B cell (primary cell): ENCODE measurements at regions not wholly inside any gene's neighbourhood (a gene's known extent, or its start where the extent isn't known, plus 50 kb on each side); places are given as distances from the start of the nearest gene placed in this dataset.
"Not testable (repeated sequence)": the region's sequence is repeated elsewhere in the genome, so short reads cannot be mapped to it uniquely, and the experiment has no call there.

Source experiments
- ATAC-seq: fragments of 200-7000 bp; cut with Tn5 transposase; one replicate; pipeline ENCODE4 v1.10.0; 2021; ENCODE audit warnings: low read depth, mild to moderate bottlenecking, moderate number of reproducible peaks, moderate library complexity
- CTCF ChIA-PET: fragments of 350-600 bp; sonication (Branson Sonifier 250); formaldehyde crosslinking; loops from one replicate; lab custom pipeline; 2021; ENCODE audit warnings: antibody characterized with exemption, inconsistent platforms; lab: Charles Lee
- POLR2A ChIA-PET: fragments of 350-600 bp; sonication (Branson Sonifier 250); formaldehyde crosslinking; loops from one replicate; lab custom pipeline; 2021; ENCODE audit warnings: antibody characterized with exemption; lab: Charles Lee
- DNase-seq: peaks from one replicate; pipeline ENCODE4 v3.0.0; 2013
- H2AFZ ChIP-seq: 2 replicates; pipeline ENCODE4 v1.6.1; 2012; ENCODE audit warnings: mild to moderate bottlenecking, low read depth, low read length; ENCODE audit not compliant: insufficient read depth, poor library complexity, severe bottlenecking
- H3K27ac ChIP-seq, 2 donors: 1 replicate in 1 of 2; 2 replicates in 1 of 2; pipeline ENCODE4 v1.5.1; 2012 to 2013; ENCODE audit warnings: low read length in 2 of 2, mild to moderate bottlenecking in 2 of 2, moderate library complexity in 1 of 2
- H3K27me3 ChIP-seq, 4 experiments: fragments of 200-600 bp in 1 of 4; sonication (generic) in 1 of 4; replicated peaks in 1 of 4; 1 replicate in 2 of 4; 2 replicates in 2 of 4; pipeline versions ENCODE4 v1.6.1 to v1.7.0; 2013 to 2016; ENCODE audit warnings: low read length in 3 of 4, mild to moderate bottlenecking in 2 of 4, mixed read lengths in 1 of 4, moderate library complexity in 1 of 4; ENCODE audit not compliant: insufficient read depth in 4 of 4, control insufficient read depth in 3 of 4; ENCODE audit errors: control extremely low read depth in 1 of 4
- H3K36me3 ChIP-seq, 2 experiments: replicated peaks in 1 of 2; 1 replicate in 1 of 2; 2 replicates in 1 of 2; pipeline versions ENCODE4 v1.6.1 to v1.7.1; 2013; ENCODE audit warnings: low read length in 1 of 2; ENCODE audit not compliant: insufficient read depth in 2 of 2, control insufficient read depth in 1 of 2; ENCODE audit errors: control extremely low read depth in 1 of 2, extremely low read depth in 1 of 2
- H3K4me1 ChIP-seq, 2 donors: fragments of 200-600 bp in 1 of 2; sonication (generic) in 1 of 2; 1 replicate in 1 of 2; 2 replicates in 1 of 2; pipeline versions ENCODE4 v1.5.1 to v1.6.1; 2013 to 2017; ENCODE audit warnings: low read length in 2 of 2; ENCODE audit not compliant: control insufficient read depth in 2 of 2, insufficient read depth in 2 of 2
- H3K4me2 ChIP-seq: replicated peaks from 2 replicates; pipeline ENCODE3; 2012; ENCODE audit warnings: mild to moderate bottlenecking, low read depth, low read length; ENCODE audit not compliant: poor library complexity, severe bottlenecking
- H3K4me3 ChIP-seq, 5 experiments: fragments of 200-600 bp in 1 of 5; sonication (generic) in 1 of 5; 1 replicate in 3 of 5; 2 replicates in 2 of 5; pipeline versions ENCODE4 v1.5.1 to v1.7.0; 2011 to 2016; ENCODE audit warnings: low read length in 4 of 5, mild to moderate bottlenecking in 4 of 5, low read depth in 2 of 5, control low read depth in 1 of 5, moderate library complexity in 1 of 5; ENCODE audit not compliant: insufficient read depth in 1 of 5; ENCODE audit errors: control extremely low read depth in 1 of 5, extremely low read depth in 1 of 5
- H3K79me2 ChIP-seq: fragments of 200-600 bp; sonication (generic); one replicate; pipeline ENCODE4 v1.6.0; 2016; ENCODE audit warnings: low read length; ENCODE audit not compliant: control insufficient read depth, insufficient read depth
- H3K9ac ChIP-seq: fragments of 200-600 bp; sonication (generic); 2 replicates; pipeline ENCODE4 v1.6.1; 2017; ENCODE audit warnings: mild to moderate bottlenecking, low read length, moderate library complexity
- H3K9me3 ChIP-seq, 3 donors: one replicate each; pipeline versions ENCODE4 v1.6.1 to v1.7.1; 2013; ENCODE audit warnings: low read length in 2 of 3; ENCODE audit not compliant: control insufficient read depth in 2 of 3, insufficient read depth in 1 of 3; ENCODE audit errors: control extremely low read depth in 1 of 3
- H4K20me1 ChIP-seq: 2 replicates; pipeline ENCODE4 v1.6.0; 2012; ENCODE audit warnings: mild to moderate bottlenecking, low read length; ENCODE audit not compliant: insufficient read depth, control insufficient read depth, poor library complexity, severe bottlenecking
- H3K27ac Mint-ChIP-seq: one replicate; pipeline ENCODE4 v1.8.0; 2021; ENCODE audit warnings: mixed read lengths
- H3K27me3 Mint-ChIP-seq: one replicate; pipeline ENCODE4 v1.8.0; 2021; ENCODE audit warnings: mixed read lengths
- H3K4me1 Mint-ChIP-seq: one replicate; pipeline ENCODE4 v1.8.0; 2021; ENCODE audit warnings: mixed read lengths
- H3K4me3 Mint-ChIP-seq: one replicate; pipeline ENCODE4 v1.8.0; 2021; ENCODE audit warnings: mixed read lengths
- H3K9me3 Mint-ChIP-seq: one replicate; pipeline ENCODE4 v1.8.0; 2022; ENCODE audit warnings: mixed read lengths; ENCODE audit not compliant: insufficient read depth
- WGBS: methylation state at CpG from one replicate; pipeline ENCODE4 v1.1.5; 2013; ENCODE audit warnings: missing lambda C conversion rate; ENCODE audit not compliant: insufficient coverage; 5-methylcytosine and 5-hydroxymethylcytosine counted together
- intact Hi-C: fragments of 100-400 bp; cut with micrococcal nuclease; formaldehyde crosslinking; loops from one replicate; pipeline ENCODE4 v1.10.0; 2022

DNA sequence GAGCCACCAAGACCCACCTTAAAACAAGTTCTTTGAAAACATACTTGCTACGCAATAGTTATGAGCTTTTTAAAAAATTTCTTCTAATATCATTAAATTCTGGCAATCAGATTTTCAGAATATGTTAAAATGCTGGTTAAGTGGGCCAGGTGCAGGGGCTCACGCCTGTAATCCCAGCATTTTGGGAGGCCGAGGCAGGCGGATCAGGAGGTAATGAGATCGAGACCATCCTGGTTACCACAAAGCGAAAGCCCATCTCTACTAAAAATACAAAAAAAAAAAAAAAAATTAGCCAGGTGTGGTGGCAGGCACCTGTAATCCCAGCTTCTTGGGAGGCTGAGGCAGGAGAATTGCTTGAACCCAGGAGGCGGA is 4751.6 kb upstream of the OR11H1 start:
- H3K27me3 ChIP-seq, DNase-seq, H3K4me3 ChIP-seq, intact Hi-C loops, ATAC-seq, H3K27ac ChIP-seq, H4K20me1 ChIP-seq, H2AFZ ChIP-seq, H3K79me2 ChIP-seq, H3K4me1 ChIP-seq, POLR2A ChIA-PET, H3K4me1 Mint-ChIP-seq, H3K27ac Mint-ChIP-seq, H3K4me3 Mint-ChIP-seq, H3K36me3 ChIP-seq, CTCF ChIA-PET, H3K9ac ChIP-seq, H3K4me2 ChIP-seq, H3K27me3 Mint-ChIP-seq: not testable (repeated sequence)
- peaks cover 17% of the 10 kb centered on the region for H3K9me3 Mint-ChIP-seq
- 69% methylated on average over 5 of the region's 7 CpGs for WGBS
- H3K9me3 ChIP-seq = peaks cover 2 to 49% (median 7%) of the 10 kb centered on the region in 3 donors

DNA sequence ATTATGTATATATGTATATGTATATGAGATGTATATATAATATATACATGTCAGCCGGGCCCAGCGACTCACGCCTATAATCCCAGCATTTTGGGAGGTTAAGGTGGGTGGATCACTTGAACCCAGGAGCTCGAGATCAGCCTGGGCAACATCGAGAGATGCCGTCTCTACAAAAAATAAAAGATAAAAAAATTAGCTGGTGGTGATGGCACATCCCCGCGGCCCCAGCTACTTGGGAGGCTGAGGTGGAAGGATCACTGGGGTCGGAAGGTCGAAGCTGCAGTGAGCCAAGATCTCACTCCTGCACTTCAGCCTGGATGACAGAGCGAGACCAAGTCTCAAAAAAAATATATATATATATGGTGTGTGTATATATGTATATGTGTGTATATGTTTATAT is 4750.3 kb upstream of the OR11H1 start:
- intact Hi-C loops = not testable (repeated sequence)

More for the DNA sequence above, 4750.3 kb upstream of the OR11H1 start:
- H3K27me3 Mint-ChIP-seq, POLR2A ChIA-PET, H3K27ac Mint-ChIP-seq, H3K4me3 Mint-ChIP-seq, H3K79me2 ChIP-seq, H4K20me1 ChIP-seq, ATAC-seq, H3K4me3 ChIP-seq, H3K36me3 ChIP-seq, H3K4me1 ChIP-seq, H3K27ac ChIP-seq, DNase-seq, H2AFZ ChIP-seq, H3K4me1 Mint-ChIP-seq, H3K4me2 ChIP-seq, CTCF ChIA-PET, H3K27me3 ChIP-seq, H3K9ac ChIP-seq: not testable (repeated sequence)
- H3K9me3 ChIP-seq = peaks cover 2 to 56% (median 7%) of the 10 kb centered on the region in 3 donors
- peaks cover 22% of the 10 kb centered on the region for H3K9me3 Mint-ChIP-seq
- whole genome bisulfite sequencing = 82% methylated on average over 9 of the region's 11 CpGs
